HG03103 (cell line): ENCODE measurements at regions not wholly inside any gene's neighbourhood (a gene's known extent, or its start where the extent isn't known, plus 50 kb on each side); places are given as distances from the start of the nearest gene placed in this dataset.
"Not testable (repeated sequence)": the region's sequence is repeated elsewhere in the genome, so short reads cannot be mapped to it uniquely, and the experiment has no call there.

Experiments used
- ATAC-seq: cut with Tn5 transposase; IDR thresholded peaks from one replicate; pipeline ENCODE4 v1.9.1; 2021; ENCODE audit warnings: low read depth; ENCODE audit not compliant: unreplicated experiment

DNA sequence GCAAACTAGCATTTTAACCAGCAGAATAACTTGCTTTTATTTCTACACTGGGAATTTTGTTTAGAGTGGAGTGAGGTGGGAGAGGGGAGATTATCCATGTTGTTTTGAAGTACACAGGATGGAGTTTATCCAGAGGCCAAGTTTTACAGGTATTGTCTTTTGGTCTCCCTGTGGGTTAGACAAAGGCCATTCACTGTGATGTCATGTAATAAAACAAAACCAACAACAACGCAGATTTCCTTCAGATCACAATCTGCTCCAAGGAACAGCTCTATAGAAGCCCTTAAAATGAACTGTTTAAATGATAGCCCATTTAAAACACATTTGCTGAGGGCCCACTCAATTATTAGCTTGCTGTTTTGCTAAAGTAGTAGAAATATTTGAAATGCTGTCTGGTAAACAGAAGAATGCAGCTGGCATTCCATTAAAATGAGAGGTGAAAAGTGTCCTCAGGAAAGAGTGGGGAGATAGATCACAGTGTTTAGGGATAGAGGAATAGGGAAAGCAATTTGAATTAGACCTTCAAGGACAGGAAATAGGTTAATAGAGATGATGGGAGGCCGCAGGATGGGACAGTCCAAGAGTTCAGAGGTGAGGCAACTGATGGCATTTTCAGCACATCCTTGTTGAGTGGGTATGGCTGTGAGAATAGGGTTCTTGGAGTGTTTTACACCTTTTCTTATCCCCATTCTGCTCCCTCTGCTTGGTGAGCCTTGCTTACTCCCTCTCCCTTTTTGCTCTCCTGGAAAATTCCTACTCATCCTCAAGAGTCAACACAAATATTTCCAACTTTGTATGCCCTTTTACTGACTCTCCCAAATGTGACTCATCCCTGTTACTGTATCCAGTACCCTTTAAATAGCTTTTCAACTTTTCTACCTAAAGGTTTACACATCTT is 140.1 kb upstream of the NR3C1 start:
- ATAC-seq: no peak

DNA sequence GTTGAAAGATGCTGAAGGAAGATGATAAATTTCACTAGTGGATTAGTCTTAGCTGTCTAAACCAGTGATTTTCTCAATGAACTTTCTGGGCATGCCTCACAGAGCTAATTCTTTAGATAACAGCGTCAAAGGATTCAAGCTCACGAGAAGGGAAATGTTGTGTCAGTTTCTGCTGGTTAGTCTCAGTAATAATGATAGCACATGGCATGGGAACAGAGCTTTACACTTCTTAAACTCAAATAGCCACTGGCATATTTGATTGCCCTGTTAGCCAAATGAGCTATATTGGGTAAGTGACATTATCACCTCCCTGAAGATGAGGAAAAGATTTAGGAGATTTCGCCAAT is 139.3 kb upstream of the NR3C1 start:
- no peak for ATAC-seq

DNA sequence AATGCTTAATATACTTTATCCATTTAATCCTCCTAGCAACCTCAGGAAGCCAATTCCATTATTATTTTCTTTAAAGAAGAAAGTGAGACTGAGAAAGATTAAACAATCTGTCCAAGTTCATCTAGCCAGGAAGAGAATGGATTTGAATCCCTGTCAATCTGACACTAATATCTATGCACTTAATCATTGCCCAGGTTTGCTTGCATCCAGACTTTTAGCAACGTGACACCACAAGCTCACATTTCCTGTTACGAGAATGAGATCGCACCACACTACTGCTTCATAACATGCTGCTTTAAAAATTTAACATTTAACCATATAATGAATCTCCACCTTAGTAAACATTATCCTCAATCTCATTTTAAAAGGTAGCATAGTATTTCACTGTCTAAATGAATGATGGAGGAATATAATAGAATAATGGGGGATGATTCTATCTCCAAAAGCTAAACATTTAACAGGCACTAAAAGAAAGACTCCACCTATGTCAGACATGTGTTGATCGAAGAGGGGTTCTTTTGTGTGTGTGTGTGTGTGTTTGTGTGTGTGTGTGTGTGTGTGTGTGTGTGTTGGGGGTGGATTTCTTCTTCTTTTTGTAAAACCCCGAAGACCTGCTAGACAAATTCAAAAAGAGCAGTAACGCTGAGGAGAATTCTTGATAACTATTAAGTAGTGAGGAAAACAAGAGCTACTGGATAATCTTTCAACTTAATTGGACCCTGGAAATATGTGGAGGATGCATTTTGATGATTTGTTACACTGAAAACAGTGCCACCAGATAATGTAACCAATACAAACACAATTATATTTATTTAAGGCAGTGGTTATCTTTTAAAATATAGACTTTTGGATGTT is 138.7 kb upstream of the NR3C1 start:
- no peak for ATAC-seq

DNA sequence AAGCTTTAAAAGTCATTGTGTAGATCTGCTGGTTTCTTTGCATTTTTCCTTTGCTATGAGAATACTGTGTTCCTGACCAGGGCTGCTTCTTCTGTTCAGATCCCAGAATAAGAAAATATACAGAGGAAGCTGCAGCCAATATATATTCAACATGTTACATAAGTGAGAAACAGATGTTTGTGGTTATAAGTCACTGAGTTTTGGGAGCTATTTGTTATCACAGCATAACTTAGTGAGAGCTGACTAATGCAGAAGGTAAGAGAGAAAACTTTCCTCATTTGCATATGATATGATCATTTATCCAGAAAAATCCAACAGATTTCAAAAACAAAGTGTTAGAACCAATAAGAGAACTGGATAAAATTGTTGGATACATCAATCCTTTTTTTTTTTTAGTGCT is 136.3 kb upstream of the NR3C1 start:
- no peak for ATAC-seq

DNA sequence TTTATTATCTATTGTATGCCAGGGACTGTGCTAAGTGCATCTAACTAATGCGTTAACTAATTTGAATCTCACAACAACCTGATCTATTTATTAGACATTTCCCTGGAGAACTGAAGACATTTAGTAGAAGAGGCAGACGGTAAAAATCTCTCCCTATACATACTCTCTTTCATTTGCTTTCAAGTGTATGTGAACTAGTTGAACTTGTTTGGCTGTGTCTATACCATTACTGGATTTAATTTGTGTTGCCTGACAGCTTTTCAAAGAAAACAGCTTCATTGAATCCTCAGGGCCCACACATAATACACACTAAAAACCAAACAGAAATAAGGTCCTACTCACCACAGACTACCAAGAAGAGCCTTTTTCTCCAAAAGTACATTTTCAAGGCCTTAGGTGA is 133.6 kb upstream of the NR3C1 start:
- ATAC-seq: no peak

DNA sequence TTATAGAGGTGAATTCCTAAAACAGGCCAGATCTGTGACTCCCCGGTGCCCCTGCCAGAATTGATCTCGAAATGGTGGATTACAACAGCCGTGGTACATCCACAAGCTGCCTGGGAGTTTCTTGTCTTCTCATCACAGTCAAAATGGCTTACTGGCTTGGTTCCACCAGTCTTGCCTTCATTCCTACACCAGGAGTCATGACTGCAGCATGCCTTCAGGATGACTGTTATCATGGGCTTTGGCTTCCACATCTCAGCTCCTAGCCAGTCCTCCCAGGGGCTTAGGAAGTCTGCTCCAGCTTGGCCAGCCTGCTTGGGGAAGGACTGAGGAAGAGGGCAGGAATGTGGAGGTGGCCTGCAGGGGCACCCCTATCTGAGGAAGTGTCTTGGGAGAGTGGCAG is 132.9 kb upstream of the NR3C1 start:
- ATAC-seq: no peak

DNA sequence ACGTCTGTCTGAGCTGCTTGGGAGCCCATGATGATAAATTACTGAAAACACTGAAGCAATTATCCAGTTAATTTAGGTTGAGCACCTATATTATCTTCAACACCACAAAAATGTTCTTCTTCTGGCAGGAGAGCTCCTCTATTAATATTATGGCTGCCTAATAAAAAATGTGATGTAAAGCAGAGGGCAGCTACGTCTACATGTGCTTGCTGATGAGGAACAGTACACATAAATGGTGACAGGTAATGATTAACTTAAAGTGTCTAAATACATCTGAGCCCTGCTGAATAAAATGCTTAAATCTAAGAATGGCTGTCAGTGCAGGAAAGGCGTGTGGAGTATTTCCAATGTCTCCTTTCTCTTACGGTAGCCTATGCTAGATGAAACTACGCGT is 131.3 kb upstream of the NR3C1 start:
- no peak for ATAC-seq

DNA sequence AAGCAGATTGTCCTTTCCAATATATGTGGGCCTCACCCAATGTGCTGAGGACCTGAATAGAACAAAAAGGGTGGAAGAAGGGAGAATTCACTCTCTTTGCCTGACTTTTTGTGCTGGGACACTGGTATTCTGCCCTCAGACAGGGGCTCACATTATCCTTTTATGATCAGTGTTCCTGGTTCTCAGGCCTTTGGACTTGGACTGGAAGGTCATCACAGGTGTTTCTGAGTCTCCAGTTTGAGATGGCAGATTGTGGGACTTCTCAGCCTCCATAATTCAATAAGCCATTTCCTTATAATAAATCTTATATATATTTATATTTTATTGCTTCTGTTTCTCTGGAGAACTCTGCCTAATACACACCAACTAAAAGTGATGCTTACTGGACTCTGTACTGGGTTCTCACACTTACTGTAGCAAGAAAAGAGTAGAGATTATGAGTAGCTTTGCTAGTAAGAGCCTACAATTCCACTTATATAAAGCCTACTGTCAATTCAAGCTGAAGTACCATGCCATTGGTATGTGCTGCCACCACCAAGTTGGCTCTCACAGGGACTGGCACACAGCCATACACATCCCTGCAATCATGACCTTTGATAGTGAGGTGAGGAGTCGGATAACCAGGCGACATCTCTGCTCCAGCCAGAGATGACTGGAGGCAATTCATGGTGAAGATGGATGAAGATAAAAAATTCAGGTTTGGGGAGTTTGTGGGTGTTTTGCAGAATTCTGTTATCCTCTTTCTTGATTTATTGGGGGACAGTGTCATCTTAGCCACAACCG is 130.7 kb upstream of the NR3C1 start:
- ATAC-seq: no peak

DNA sequence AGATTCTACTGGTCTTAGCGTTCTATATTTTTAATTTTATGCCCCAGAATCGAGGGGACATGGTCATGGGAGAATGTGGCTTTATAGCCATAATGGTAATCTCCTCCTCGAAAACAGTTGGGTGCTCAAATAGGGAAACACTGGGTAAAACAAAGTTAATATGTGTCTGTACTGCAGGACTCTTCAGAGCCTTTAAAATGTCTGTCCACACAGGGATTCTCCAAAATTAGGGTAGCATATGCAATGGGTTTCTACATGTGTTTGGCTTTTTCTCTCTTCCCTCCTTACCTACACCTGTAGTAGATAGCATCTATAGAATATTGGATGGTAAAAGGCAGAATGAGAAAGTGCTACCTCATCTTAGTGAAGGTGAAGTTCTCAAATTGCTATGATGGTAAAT is 130.0 kb upstream of the NR3C1 start:
- ATAC-seq: no peak

DNA sequence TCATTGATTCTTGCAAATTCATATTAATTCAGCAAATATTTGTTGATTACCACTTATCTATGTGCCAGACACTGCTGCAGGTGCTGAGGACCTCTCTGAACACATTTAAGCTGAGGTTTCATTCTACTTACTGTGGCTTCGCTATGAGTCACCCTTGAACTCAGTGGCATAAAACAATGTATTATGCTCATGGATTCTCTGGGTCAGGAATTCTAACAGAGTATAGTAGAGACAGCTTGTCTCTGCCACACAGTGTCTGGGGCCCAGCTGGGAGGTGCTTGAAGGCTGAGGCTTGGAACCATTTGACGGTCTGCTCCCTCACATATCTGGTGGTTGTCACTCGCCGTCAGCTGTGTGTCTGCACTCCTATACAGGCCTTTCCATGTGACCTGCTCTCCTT is 124.3 kb upstream of the NR3C1 start:
- ATAC-seq: no peak

DNA sequence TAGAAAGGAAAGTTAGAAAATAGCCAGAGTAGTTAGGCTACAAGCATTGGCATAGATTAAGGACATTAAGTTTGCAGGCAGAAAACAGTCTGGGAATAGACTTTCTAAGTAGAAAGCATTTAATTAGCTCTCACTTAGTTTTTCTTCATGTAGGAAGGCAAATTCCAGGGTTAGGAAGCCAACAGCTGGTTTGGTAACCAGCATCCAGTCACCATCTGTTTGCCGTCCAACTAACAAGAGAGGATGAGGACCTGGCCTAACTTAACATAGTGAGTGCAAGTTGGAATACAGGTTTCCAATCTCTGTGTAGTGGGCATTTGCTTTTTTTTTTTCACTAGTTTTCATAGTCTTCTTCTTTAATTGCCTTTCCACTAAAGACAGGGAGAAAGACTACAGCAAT is 121.7 kb upstream of the NR3C1 start:
- no peak for ATAC-seq

DNA sequence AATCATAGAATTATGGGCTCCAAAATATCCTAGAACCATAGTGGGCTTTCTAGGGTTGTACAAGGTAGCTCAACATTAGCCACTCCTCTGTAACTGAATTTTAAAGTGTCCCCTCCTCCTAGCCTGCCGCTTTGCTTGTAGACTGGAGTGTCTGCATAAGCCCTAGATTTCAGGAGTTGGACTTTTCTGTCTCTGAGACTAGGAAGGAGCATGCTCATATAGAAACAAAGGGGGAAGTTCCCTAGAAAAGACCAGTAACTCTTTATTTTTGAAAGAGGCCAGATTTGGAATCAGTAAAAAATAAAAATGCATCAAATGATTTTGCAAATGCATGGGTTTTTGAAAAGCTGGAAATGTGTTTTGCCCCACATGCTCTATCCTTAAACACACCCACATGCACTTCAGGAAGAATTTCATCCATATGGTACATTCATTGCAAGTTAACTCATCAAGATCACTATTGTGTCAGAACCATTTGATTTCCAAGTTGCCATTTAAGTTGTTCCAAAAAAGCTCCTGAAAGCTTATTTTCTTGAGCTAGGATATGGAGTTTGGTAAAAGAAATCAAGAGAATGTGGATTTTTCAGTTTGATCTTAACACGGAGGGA is 121.0 kb upstream of the NR3C1 start:
- ATAC-seq: no peak

DNA sequence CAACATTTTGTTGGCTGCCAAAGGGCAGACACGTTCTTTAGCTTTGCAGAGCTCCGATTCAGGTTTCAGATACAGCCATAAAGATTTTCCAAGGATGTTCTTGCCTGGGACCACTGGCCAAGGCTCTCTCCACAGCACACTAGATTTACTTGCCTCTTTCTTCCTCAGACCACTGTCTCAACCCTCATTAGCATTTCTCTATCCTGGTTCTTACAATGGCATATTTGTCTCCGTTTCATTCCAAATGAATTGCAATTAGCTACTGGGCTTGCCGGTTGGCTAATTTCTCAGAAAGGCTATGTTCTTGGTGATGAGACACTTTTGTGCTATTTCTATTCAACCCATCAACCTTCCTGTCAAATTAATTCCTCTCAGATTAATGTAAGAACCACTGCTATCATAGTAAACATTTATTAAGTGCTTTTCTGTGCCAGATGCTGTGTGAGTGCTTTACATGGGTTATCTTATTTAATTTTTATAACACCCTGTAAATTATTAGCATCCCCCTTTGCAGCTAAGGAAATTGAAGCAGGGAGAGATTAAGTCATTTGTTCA is 118.4 kb upstream of the NR3C1 start:
- ATAC-seq: no peak

DNA sequence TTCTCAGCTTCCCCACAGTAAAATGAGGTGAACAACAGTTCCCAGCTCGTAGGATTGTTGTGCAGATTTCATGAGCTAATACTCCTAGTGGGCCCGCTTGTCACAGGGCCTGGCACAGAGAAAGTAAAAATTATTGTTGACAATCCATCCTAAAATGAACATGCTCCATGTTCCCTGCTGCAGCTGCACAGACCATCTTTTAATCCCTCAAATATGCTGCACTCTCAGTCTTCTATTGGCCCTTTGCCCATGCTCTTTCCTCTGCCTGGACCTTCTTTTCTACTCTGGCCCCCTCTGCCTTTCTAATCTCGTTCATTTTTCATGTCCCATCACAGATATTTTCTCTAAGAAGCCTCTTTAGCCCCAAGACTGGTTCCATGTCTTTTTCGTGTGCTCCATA is 117.7 kb upstream of the NR3C1 start:
- no peak for ATAC-seq

DNA sequence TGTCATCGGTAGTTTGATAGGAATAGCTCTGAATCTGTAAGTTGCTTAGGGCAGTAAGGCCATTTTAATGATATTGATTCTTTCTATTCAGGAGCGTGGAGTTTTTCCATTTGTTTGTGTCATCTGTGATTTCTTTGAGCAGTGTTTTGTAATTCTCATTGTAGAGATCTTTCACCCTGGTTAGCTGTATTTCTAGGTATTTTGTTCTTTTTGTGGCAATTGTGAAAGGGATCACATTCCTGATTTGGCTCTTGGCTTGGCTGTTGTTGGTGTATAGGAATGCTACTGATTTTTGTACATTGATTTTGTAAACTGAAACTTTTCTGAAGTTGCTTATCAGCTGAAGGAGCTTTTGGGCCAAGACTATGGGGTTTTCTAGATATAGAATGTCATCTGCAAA is 115.7 kb upstream of the NR3C1 start:
- not testable (repeated sequence) for ATAC-seq

DNA sequence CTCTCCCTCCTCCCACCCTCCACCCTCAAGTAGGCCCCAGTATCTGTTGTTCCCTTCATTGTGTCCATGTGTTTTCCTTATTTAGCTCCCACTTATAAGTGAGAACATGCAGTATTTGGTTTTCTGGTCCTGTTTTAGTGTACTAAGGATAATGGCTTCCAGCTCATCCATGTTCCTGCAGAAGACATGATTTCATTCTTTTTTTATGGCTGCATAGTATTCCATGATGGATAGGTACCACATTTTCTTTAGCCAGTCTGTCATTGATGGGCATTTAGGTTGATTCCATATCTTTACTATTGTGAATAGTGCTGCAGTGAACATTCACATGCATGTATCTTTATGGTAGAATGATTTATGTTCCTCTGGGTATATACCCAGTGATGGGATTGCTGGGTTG is 114.3 kb upstream of the NR3C1 start:
- ATAC-seq: not testable (repeated sequence)

DNA sequence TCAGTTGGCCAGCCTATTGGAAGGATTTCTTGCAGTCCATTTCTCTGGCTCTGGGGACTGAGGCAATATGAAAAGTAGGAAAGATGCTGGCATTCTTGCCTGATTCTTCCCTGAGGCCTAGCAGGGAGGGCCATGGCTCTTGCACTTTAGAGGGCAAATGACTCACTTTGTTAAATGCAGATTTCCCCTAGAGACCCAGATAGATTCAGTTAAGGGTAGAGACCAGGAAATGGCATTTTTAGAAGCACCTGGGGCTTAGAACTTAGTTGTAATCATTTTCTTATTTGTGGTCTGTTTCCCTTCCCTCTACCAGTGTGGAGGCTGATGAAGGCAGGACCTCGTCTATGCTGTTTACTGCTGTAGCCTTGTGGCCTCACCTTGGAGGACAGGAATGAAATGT is 112.8 kb upstream of the NR3C1 start:
- ATAC-seq: no peak

DNA sequence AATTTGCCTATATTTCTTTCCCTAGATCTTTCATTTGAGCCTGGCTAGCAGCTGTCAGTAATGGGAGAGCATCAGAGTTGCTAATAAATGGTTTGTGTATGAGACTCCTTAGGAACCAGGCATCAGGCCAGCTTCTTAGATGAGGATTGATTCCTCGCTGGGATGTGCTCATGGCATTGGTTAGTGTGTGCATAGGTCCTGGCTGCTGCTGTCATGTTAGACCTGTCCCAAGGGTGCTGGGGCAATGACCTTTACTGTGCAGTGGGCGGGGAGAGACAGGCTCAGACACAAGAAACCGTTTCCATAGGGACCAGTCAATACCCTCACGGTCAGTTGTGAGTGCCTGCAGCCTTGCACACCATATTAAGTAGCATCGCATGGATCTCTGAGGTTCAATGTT is 112.3 kb upstream of the NR3C1 start:
- ATAC-seq: no peak

DNA sequence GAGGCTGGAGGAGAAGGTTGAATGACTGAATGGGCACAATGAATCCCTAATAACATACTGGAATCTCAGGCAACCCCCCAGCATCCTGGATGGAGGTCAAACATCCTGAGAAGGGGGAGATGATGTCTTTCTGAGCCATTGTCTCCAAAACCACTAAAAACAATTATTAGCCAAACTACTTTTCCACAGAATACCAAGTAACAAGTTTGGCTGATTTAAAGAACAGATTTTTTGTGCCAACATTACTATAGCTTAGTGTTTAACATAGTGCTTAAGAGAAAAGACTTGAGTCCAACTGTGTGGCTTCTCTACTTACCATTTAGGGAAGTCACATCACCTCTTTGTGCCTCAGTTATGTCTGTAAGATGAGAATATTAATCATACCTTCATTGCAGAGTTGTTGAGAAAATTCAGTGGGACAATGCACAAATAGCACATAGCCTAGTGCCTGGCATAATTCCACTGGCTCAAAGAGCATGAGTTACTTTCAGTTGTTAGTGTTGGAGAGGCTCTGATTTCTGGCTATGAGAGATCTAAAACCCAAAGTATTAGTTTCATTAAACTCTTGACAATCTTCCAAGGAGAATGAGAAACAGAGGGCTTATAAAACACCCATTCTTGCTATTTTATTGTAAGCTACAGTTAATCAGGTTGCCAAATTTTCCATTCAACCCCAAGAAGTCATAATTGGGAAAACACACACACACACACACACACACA is 111.3 kb upstream of the NR3C1 start:
- ATAC-seq: no peak

DNA sequence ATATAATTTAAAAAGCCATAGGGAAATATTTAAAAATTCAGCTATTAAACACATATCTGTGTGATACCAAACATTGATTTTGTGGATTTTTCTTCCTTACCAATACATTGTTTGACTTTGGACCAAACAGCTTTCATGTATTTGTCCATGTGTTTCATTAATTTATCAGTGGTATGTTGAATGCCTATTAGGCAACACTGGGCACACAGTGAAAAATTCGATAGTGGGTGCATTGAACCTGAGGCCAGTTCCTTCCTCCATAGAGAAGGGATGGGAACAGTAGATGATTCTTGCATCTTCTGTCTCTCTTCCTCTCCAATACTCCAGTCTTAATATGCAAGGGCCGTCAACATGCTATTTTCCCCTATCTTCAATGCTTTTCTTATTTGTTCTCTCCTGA is 110.2 kb upstream of the NR3C1 start:
- ATAC-seq: no peak
